ENCODE measurements at regions not wholly inside any gene's neighbourhood (a gene's known extent, or its start where the extent isn't known, plus 50 kb on each side); places are given as distances from the start of the nearest gene placed in this dataset.

- Mint-ChIP-seq H3K9me3 (ENCODE audit: low read depth) (peaks cover 40% of the 10 kb centered on the region), H3K4me1 (ENCODE audit: low read depth) (no peaks in the 10 kb centered on the region), H3K27me3 (ENCODE audit: low read depth) (no peaks in the 10 kb centered on the region), H3K36me3 (ENCODE audit: low read depth) (no peaks in the 10 kb centered on the region), H3K27ac (ENCODE audit: unreplicated experiment) (no peak overlapping the region), H3K4me3 (ENCODE audit: unreplicated experiment) (no peak overlapping the region)
- TF ChIP-seq CTCF (IDR thresholded peaks at IDR 0.05): no peak
- no peak for DNase-seq (ENCODE audit: low spot score)
Observed at GRCh38 chr20:22020201-22020600, 314.7 kb downstream of the PAX1 start.

GRCh38 chr20:22008456-22008855 is 303.0 kb downstream of the PAX1 start:
- no peak overlapping the region for H3K4me3 Mint-ChIP-seq (ENCODE audit: unreplicated experiment)
- H3K36me3 Mint-ChIP-seq (ENCODE audit: low read depth): no peaks in the 10 kb centered on the region
- no peaks in the 10 kb centered on the region for H3K4me1 Mint-ChIP-seq (ENCODE audit: low read depth)
- H3K9me3 Mint-ChIP-seq (ENCODE audit: low read depth): peaks cover 27% of the 10 kb centered on the region
- no peak for TF ChIP-seq CTCF (IDR thresholded peaks at IDR 0.05)
- H3K27ac Mint-ChIP-seq (ENCODE audit: unreplicated experiment): no peak overlapping the region
- no peak for DNase-seq (ENCODE audit: low spot score)
- H3K27me3 Mint-ChIP-seq (ENCODE audit: low read depth): no peaks in the 10 kb centered on the region

- Mint-ChIP-seq H3K4me1 (ENCODE audit: low read depth) (no peaks in the 10 kb centered on the region), H3K36me3 (ENCODE audit: low read depth) (no peaks in the 10 kb centered on the region), H3K4me3 (ENCODE audit: unreplicated experiment) (no peak overlapping the region), H3K9me3 (ENCODE audit: low read depth) (peaks cover 26% of the 10 kb centered on the region), H3K27me3 (ENCODE audit: low read depth) (no peaks in the 10 kb centered on the region), H3K27ac (ENCODE audit: unreplicated experiment) (no peak overlapping the region)
- TF ChIP-seq CTCF (IDR thresholded peaks at IDR 0.05): no peak
- no peak for DNase-seq (ENCODE audit: low spot score)
Observed at GRCh38 chr20:22006306-22006705, 300.8 kb downstream of the PAX1 start.

GRCh38 chr20:22005535-22005934 is 300.1 kb downstream of the PAX1 start:
- DNase-seq (ENCODE audit: low spot score): no peak
- Mint-ChIP-seq H3K27me3 (ENCODE audit: low read depth) (no peaks in the 10 kb centered on the region), H3K4me1 (ENCODE audit: low read depth) (no peaks in the 10 kb centered on the region), H3K27ac (ENCODE audit: unreplicated experiment) (no peak overlapping the region), H3K9me3 (ENCODE audit: low read depth) (peaks cover 19% of the 10 kb centered on the region), H3K36me3 (ENCODE audit: low read depth) (no peaks in the 10 kb centered on the region), H3K4me3 (ENCODE audit: unreplicated experiment) (no peak overlapping the region)
- TF ChIP-seq CTCF (IDR thresholded peaks at IDR 0.05): no peak

GRCh38 chr20:22004946-22005345 is 299.5 kb downstream of the PAX1 start:
- Mint-ChIP-seq H3K4me3 (ENCODE audit: unreplicated experiment) (no peak overlapping the region), H3K4me1 (ENCODE audit: low read depth) (no peaks in the 10 kb centered on the region), H3K27ac (ENCODE audit: unreplicated experiment) (no peak overlapping the region), H3K27me3 (ENCODE audit: low read depth) (no peaks in the 10 kb centered on the region), H3K36me3 (ENCODE audit: low read depth) (no peaks in the 10 kb centered on the region), H3K9me3 (ENCODE audit: low read depth) (peaks cover 16% of the 10 kb centered on the region)
- TF ChIP-seq CTCF (IDR thresholded peaks at IDR 0.05): no peak
- DNase-seq (ENCODE audit: low spot score): no peak
